BLaER1 (cell line): ENCODE measurements at regions not wholly inside any gene's neighbourhood (a gene's known extent, or its start where the extent isn't known, plus 50 kb on each side); places are given as distances from the start of the nearest gene placed in this dataset.
"Not testable (repeated sequence)": the region's sequence is repeated elsewhere in the genome, so short reads cannot be mapped to it uniquely, and the experiment has no call there.

ENCODE experiments used
- H3K27ac ChIP-seq: shearing (Covaris generic); formaldehyde crosslinking; 2 replicates; pipeline ENCODE4 v1.8.1; 2022
- H3K27me3 ChIP-seq: shearing (Covaris generic); formaldehyde crosslinking; 2 replicates; pipeline ENCODE4 v1.8.1; 2022
- H3K36me3 ChIP-seq: shearing (Covaris generic); formaldehyde crosslinking; 2 replicates; pipeline ENCODE4 v1.8.1; 2022
- H3K4me1 ChIP-seq: shearing (Covaris generic); formaldehyde crosslinking; 2 replicates; pipeline ENCODE4 v1.8.1; 2022
- H3K4me2 ChIP-seq: shearing (Covaris generic); formaldehyde crosslinking; 2 replicates; pipeline ENCODE4 v1.8.1; 2022
- H3K4me3 ChIP-seq: shearing (Covaris generic); formaldehyde crosslinking; 2 replicates; pipeline ENCODE4 v1.8.1; 2022
- H3K9ac ChIP-seq: shearing (Covaris generic); formaldehyde crosslinking; 2 replicates; pipeline ENCODE4 v1.8.1; 2022
- H3K9me3 ChIP-seq: shearing (Covaris generic); formaldehyde crosslinking; 2 replicates; pipeline ENCODE4 v1.8.1; 2022
- H4K20me1 ChIP-seq: shearing (Covaris generic); formaldehyde crosslinking; 2 replicates; pipeline ENCODE4 v1.8.1; 2022
- Cebpa-rat ChIP-seq: shearing (Covaris generic); IDR thresholded peaks from 2 replicates; pipeline ENCODE4 v1.8.1; 2022

DNA sequence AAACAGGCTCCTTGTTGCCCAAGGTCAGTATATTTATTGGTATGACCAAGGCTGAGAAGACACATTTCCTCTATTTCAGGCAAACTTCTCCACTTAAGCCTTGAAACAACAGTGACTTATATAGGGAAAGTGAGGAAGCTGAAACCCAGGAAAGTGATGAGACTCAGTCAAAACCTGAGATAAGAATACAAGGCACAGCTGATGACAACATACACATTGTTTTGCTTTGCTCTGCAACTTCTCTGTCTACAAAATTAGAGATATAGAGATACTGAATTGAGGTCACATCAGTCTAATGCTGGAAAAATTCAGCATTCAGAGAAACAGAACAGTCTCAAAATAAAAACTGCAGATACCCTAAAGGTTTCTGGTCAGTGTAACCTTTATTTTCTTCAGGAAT is 586.1 kb downstream of the DNAH5 start:
- no peaks in the 10 kb centered on the region for H3K4me1 ChIP-seq
- H3K9ac ChIP-seq = no peak overlapping the region
- no peaks in the 10 kb centered on the region for H3K27me3 ChIP-seq
- no peaks in the 10 kb centered on the region for H3K36me3 ChIP-seq
- TF ChIP-seq Cebpa-rat = no peak
- no peaks in the 10 kb centered on the region for H3K9me3 ChIP-seq
- no peak overlapping the region for H3K4me3 ChIP-seq
- H3K4me2 ChIP-seq = no peak overlapping the region
- no peak overlapping the region for H3K27ac ChIP-seq
- H4K20me1 ChIP-seq = no peaks in the 10 kb centered on the region

DNA sequence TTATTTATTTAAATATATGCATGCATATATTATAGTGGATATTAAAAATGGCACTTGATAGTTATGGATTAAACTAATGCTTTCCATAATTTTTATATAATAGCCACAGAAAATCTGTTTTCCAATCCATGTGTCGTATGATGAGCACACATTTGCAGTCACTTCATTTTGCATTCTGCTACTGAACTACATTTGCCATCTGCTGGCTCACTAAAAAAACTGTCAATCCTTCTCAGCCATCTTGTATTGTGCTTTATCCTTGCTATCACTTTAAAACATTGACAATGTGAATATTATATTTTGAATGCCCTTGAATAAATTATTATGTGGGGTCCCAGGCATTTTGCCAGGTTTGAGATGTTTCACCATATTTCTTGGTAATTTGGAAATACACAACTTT is 586.6 kb downstream of the DNAH5 start:
- Histone ChIP-seq H3K27ac (no peak overlapping the region), H3K9ac (no peak overlapping the region), H3K9me3 (no peaks in the 10 kb centered on the region), H4K20me1 (no peaks in the 10 kb centered on the region), H3K4me1 (no peaks in the 10 kb centered on the region), H3K4me3 (no peak overlapping the region), H3K36me3 (no peaks in the 10 kb centered on the region), H3K27me3 (no peaks in the 10 kb centered on the region), H3K4me2 (no peak overlapping the region)
- no peak for TF ChIP-seq Cebpa-rat

DNA sequence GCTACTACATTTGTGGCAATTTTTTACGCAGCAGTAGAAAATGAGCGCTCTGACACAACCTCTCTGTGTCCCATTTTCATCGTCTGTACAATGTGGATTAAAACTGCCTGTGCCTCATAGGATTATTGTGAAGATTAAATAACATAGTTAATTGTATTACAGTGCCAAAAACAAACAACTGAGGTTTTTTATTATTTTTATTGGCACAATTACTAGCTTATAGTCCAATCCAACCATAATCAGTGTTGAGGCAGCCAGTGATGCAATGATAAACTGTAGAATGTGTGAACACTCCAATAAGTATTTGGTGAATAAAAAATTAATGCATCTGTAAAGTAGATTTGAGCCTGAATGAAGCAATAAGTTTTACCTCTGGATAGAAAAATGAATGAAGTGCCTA is 588.3 kb downstream of the DNAH5 start:
- Histone ChIP-seq H3K27me3 (no peaks in the 10 kb centered on the region), H3K4me1 (no peaks in the 10 kb centered on the region), H3K27ac (no peak overlapping the region), H4K20me1 (no peaks in the 10 kb centered on the region), H3K9ac (no peak overlapping the region), H3K4me2 (no peak overlapping the region), H3K9me3 (no peaks in the 10 kb centered on the region), H3K36me3 (no peaks in the 10 kb centered on the region), H3K4me3 (no peak overlapping the region)
- TF ChIP-seq Cebpa-rat = no peak

DNA sequence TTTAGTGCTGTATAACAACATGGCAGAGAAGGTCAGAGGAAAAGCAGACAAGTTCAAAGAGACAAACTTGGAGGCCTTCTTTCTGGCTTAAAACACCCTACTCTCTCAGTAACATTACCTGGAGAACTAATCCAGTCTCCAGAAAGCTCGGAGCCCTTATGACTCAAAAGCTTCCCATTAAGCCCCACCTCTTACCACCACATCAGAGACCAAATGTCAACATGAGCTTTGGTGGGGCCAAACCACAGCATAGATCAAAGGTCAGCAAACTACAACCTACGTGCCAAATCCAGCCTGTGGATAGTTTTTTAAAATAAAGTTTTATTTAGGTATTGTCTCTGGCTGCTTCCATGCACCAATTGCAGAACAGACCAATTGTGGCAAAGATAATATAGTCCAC is 589.9 kb downstream of the DNAH5 start:
- Histone ChIP-seq H3K9me3 (no peaks in the 10 kb centered on the region), H3K36me3 (no peaks in the 10 kb centered on the region), H3K27ac (no peak overlapping the region), H3K4me2 (no peak overlapping the region), H3K9ac (no peak overlapping the region), H4K20me1 (no peaks in the 10 kb centered on the region), H3K4me1 (no peaks in the 10 kb centered on the region), H3K27me3 (no peaks in the 10 kb centered on the region), H3K4me3 (no peak overlapping the region)
- TF ChIP-seq Cebpa-rat = no peak

DNA sequence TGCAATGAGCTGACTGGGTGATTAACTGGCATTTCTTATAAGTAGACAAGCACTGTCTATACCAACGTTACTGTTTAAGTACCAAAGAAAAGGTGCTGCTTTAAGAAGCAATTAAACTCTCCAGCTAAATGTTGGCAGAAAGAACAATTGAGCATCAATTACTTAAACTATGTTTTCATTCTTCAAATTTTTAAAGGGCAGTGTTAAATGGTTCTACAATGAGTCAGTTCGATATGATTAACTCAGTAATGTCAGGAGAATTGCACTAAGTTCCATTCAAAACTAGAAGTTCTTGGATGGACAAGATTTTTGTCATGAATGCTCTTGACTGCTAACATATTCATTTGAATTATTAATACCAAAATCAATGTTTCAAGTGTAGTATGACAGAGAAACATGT is 593.7 kb downstream of the DNAH5 start:
- no peaks in the 10 kb centered on the region for H3K27me3 ChIP-seq
- H3K27ac ChIP-seq = no peak overlapping the region
- no peaks in the 10 kb centered on the region for H3K9me3 ChIP-seq
- H3K4me2 ChIP-seq = no peak overlapping the region
- H3K36me3 ChIP-seq = no peaks in the 10 kb centered on the region
- H3K4me1 ChIP-seq = no peaks in the 10 kb centered on the region
- TF ChIP-seq Cebpa-rat = no peak
- no peak overlapping the region for H3K4me3 ChIP-seq
- no peak overlapping the region for H3K9ac ChIP-seq
- no peaks in the 10 kb centered on the region for H4K20me1 ChIP-seq

GRCh38 chr5:13348568-13348967 is 595.9 kb downstream of the DNAH5 start:
- Histone ChIP-seq H4K20me1 (no peaks in the 10 kb centered on the region), H3K27me3 (no peaks in the 10 kb centered on the region), H3K4me3 (no peak overlapping the region), H3K36me3 (no peaks in the 10 kb centered on the region), H3K9ac (no peak overlapping the region), H3K9me3 (no peaks in the 10 kb centered on the region), H3K4me1 (no peaks in the 10 kb centered on the region), H3K27ac (no peak overlapping the region), H3K4me2 (no peak overlapping the region)
- no peak for TF ChIP-seq Cebpa-rat

- no peaks in the 10 kb centered on the region for H3K36me3 ChIP-seq
- no peak overlapping the region for H3K4me3 ChIP-seq
- no peaks in the 10 kb centered on the region for H3K27me3 ChIP-seq
- H3K9me3 ChIP-seq = no peaks in the 10 kb centered on the region
- H3K9ac ChIP-seq = no peak overlapping the region
- no peaks in the 10 kb centered on the region for H3K4me1 ChIP-seq
- H4K20me1 ChIP-seq = no peaks in the 10 kb centered on the region
- TF ChIP-seq Cebpa-rat = no peak
- H3K4me2 ChIP-seq = no peak overlapping the region
- no peak overlapping the region for H3K27ac ChIP-seq
Observed at GRCh38 chr5:13346401-13346800, 598.1 kb downstream of the DNAH5 start.

GRCh38 chr5:13339093-13339492 is 605.4 kb downstream of the DNAH5 start:
- peaks cover 7% of the 10 kb centered on the region; the same call in 1 of the 2 replicates for H3K9me3 ChIP-seq
- H3K27ac ChIP-seq = no peak overlapping the region

DNA sequence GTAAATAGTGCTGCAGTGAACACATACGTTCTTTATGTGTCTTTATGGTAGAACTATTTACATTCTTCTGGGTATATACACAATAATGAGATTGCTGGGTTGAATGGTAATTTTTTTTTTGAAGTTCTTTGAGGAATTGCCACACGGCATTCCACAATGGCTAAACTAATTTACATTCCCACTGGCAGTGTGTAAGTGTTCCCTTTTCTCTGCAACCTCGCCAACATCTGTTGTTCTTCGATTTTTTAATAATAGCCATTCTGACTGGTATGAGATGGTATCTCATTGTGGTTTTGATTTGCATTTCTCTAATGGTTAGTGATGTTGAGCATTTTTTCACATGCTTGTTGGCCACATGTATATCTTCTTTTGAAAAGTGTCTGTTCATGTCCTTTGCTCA is 609.5 kb downstream of the DNAH5 start:
- not testable (repeated sequence) for H3K4me2 ChIP-seq, H3K27me3 ChIP-seq, H3K36me3 ChIP-seq, H3K4me3 ChIP-seq, H3K27ac ChIP-seq, H3K9ac ChIP-seq, H3K4me1 ChIP-seq, H3K9me3 ChIP-seq, H4K20me1 ChIP-seq

More at GRCh38 chr5:13339093-13339492, 605.4 kb downstream of the DNAH5 start:
- no peaks in the 10 kb centered on the region for H3K4me1 ChIP-seq
- no peaks in the 10 kb centered on the region for H4K20me1 ChIP-seq
- H3K4me3 ChIP-seq = no peak overlapping the region
- H3K9ac ChIP-seq = no peak overlapping the region
- TF ChIP-seq Cebpa-rat = no peak
- no peaks in the 10 kb centered on the region for H3K36me3 ChIP-seq
- H3K4me2 ChIP-seq = no peak overlapping the region
- no peaks in the 10 kb centered on the region for H3K27me3 ChIP-seq

GRCh38 chr5:13331585-13331984 is 612.9 kb downstream of the DNAH5 start:
- Histone ChIP-seq H3K36me3 (no peaks in the 10 kb centered on the region), H3K4me3 (no peak overlapping the region), H3K9me3 (no peaks in the 10 kb centered on the region), H4K20me1 (no peaks in the 10 kb centered on the region), H3K27ac (no peak overlapping the region), H3K9ac (no peak overlapping the region), H3K4me2 (no peak overlapping the region), H3K4me1 (no peaks in the 10 kb centered on the region), H3K27me3 (no peaks in the 10 kb centered on the region)
- TF ChIP-seq Cebpa-rat = no peak

GRCh38 chr5:13328316-13328715 is 616.2 kb downstream of the DNAH5 start:
- Histone ChIP-seq H3K4me2 (no peak overlapping the region), H3K4me1 (no peaks in the 10 kb centered on the region), H3K4me3 (no peak overlapping the region), H4K20me1 (no peaks in the 10 kb centered on the region), H3K9me3 (no peaks in the 10 kb centered on the region), H3K36me3 (no peaks in the 10 kb centered on the region), H3K9ac (no peak overlapping the region), H3K27ac (no peak overlapping the region), H3K27me3 (no peaks in the 10 kb centered on the region)
- TF ChIP-seq Cebpa-rat = no peak
